PC-9 (cell line): ENCODE measurements at regions not wholly inside any gene's neighbourhood (a gene's known extent, or its start where the extent isn't known, plus 50 kb on each side); places are given as distances from the start of the nearest gene placed in this dataset.

Experiments
- BruUV-seq: library from RNA; stranded (reverse); fragments of 400-500 nt; replicated peaks from 2 replicates; lab custom pipeline; 2021; lab: Mats Ljungman, UMichigan
- CTCF ChIA-PET: fragments of 300-600 bp; sonication (Branson Sonifier 250); formaldehyde crosslinking; loops from one replicate; lab custom pipeline; 2022; ENCODE audit warnings: antibody characterized with exemption; lab: Charles Lee
- POLR2A ChIA-PET: fragments of 300-600 bp; sonication (Branson Sonifier 250); formaldehyde crosslinking; loops from one replicate; lab custom pipeline; 2022; ENCODE audit warnings: antibody characterized with exemption; ENCODE audit not compliant: unreplicated experiment; lab: Charles Lee
- DNase-seq, 2 experiments: peaks; one replicate each; pipeline versions ENCODE4 v3.0.0 to v3.0.0-alpha.2; 2015 to 2022; ENCODE audit warnings: mixed read lengths in 1 of 2
- H2AFZ ChIP-seq: fragments of 200-600 bp; sonication (generic); 2 replicates; pipeline ENCODE4 v1.8.1; 2017; ENCODE audit warnings: antibody characterized with exemption
- H3F3A ChIP-seq: fragments of 200-600 bp; sonication (generic); 2 replicates; pipeline ENCODE4 v1.8.1; 2017; ENCODE audit warnings: antibody characterized with exemption, mild to moderate bottlenecking, low read depth; ENCODE audit not compliant: insufficient read depth
- H3K27ac ChIP-seq: fragments of 200-600 bp; sonication (generic); 2 replicates; pipeline ENCODE4 v1.6.1; 2016; ENCODE audit warnings: mixed run types
- H3K27me3 ChIP-seq: fragments of 200-600 bp; sonication (generic); 2 replicates; pipeline ENCODE4 v1.6.1; 2016; ENCODE audit warnings: low read depth, mixed run types; ENCODE audit not compliant: insufficient read depth
- H3K36me3 ChIP-seq: fragments of 200-600 bp; sonication (generic); 2 replicates; pipeline ENCODE4 v1.6.1; 2016; ENCODE audit warnings: low read depth, mixed run types
- H3K4me1 ChIP-seq: fragments of 200-600 bp; sonication (generic); replicated peaks from 2 replicates; pipeline ENCODE4 v1.6.1; 2016; ENCODE audit warnings: mixed run types; ENCODE audit not compliant: insufficient read depth
- H3K4me2 ChIP-seq: fragments of 200-600 bp; sonication (generic); 2 replicates; pipeline ENCODE4 v1.6.1; 2017; ENCODE audit warnings: mixed run types
- H3K4me3 ChIP-seq: fragments of 200-600 bp; sonication (generic); 2 replicates; pipeline ENCODE4 v1.6.1; 2016; ENCODE audit warnings: mixed run types
- H3K79me2 ChIP-seq: fragments of 200-600 bp; sonication (generic); 2 replicates; pipeline ENCODE4 v1.6.1; 2017; ENCODE audit warnings: low read depth, mixed run types
- H3K9me2 ChIP-seq: fragments of 200-600 bp; sonication (generic); 2 replicates; pipeline ENCODE4 v1.8.1; 2017; ENCODE audit warnings: mild to moderate bottlenecking; ENCODE audit not compliant: insufficient read depth
- H3K9me3 ChIP-seq: fragments of 200-600 bp; sonication (generic); 2 replicates; pipeline ENCODE4 v1.8.1; 2016; ENCODE audit warnings: low read depth; ENCODE audit not compliant: insufficient read depth
- H4K20me1 ChIP-seq: fragments of 200-600 bp; sonication (generic); 2 replicates; pipeline ENCODE4 v1.8.1; 2017; ENCODE audit not compliant: insufficient read depth
- EZH2 ChIP-seq: fragments of 200-600 bp; sonication (generic); IDR thresholded peaks from 2 replicates; pipeline ENCODE4 v1.8.0; 2017; ENCODE audit warnings: antibody characterized with exemption, low read depth
- intact Hi-C: fragments of 100-400 bp; cut with micrococcal nuclease; formaldehyde crosslinking; loops from one replicate; pipeline ENCODE4 v1.10.0; 2022; ENCODE audit not compliant: unreplicated experiment
- TF ChIP-seq, protein P1 (sequence below): fragments of 200-600 bp; sonication (generic); conservative IDR thresholded peaks from 2 replicates; pipeline ENCODE4 v1.6.1; 2017; ENCODE audit warnings: mixed run types, antibody characterized with exemption, mild to moderate bottlenecking, moderate library complexity

DNA sequence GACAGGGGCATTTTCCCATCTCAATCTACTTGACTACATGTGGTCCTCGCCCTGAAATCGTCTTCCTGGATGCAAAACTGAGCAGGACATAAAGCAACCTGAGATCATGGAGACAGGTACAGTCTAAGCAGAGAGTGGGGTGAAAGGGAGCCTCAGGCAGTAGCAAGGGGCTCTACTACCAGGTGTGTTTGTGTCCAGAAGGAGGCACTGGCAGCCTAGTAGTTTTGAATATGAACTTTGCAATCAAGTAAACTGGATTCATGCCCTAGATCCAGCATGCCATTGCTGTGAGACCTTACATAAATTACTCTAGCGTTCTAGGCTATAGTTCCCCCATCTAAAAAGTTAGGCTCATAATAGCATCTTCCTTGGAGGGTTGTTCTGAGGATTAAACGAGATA is 147.4 kb downstream of the TXNL1 start:
- Histone ChIP-seq H3K27ac (no peak overlapping the region), H3K4me3 (no peak overlapping the region), H2AFZ (no peak overlapping the region), H3K79me2 (no peaks in the 10 kb centered on the region), H3K4me2 (no peak overlapping the region), H3K9me2 (no peaks in the 10 kb centered on the region), H4K20me1 (no peaks in the 10 kb centered on the region), H3K27me3 (no peaks in the 10 kb centered on the region), H3K9me3 (no peaks in the 10 kb centered on the region), H3F3A (no peaks in the 10 kb centered on the region), H3K4me1 (no peaks in the 10 kb centered on the region), H3K36me3 (no peaks in the 10 kb centered on the region)
- DNase-seq: no peak
- no TSS peak for BruUV-seq
- ChIA-PET CTCF (no interaction called here), POLR2A (no interaction called here)
- intact Hi-C loops: no loop called here
- TF ChIP-seq, protein P1, sequence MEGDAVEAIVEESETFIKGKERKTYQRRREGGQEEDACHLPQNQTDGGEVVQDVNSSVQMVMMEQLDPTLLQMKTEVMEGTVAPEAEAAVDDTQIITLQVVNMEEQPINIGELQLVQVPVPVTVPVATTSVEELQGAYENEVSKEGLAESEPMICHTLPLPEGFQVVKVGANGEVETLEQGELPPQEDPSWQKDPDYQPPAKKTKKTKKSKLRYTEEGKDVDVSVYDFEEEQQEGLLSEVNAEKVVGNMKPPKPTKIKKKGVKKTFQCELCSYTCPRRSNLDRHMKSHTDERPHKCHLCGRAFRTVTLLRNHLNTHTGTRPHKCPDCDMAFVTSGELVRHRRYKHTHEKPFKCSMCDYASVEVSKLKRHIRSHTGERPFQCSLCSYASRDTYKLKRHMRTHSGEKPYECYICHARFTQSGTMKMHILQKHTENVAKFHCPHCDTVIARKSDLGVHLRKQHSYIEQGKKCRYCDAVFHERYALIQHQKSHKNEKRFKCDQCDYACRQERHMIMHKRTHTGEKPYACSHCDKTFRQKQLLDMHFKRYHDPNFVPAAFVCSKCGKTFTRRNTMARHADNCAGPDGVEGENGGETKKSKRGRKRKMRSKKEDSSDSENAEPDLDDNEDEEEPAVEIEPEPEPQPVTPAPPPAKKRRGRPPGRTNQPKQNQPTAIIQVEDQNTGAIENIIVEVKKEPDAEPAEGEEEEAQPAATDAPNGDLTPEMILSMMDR: no peak
- TF ChIP-seq EZH2: no peak

DNA sequence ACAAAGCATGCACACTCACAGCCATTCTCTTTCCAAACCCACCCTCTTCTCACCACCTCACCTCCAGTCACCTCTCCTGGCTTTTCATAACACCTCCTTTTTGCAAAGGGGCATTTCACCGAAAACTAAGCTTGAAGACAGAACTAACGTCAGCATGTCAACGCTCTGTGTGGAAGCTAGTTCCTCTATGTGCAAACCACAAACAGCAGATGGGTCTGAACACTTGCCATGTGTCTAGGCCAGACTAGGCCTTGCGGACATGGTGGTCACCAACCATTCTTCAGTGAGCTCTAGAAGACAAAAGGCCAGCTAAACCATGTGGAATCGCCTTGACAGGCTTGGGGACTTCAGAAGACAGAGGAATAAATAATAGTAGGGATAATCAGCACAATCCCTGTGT is 148.5 kb downstream of the TXNL1 start:
- Histone ChIP-seq H3K9me3 (no peaks in the 10 kb centered on the region), H3K4me1 (no peaks in the 10 kb centered on the region), H3K27ac (no peak overlapping the region), H3K4me3 (no peak overlapping the region), H3F3A (no peaks in the 10 kb centered on the region), H3K79me2 (no peaks in the 10 kb centered on the region), H3K36me3 (no peaks in the 10 kb centered on the region), H2AFZ (no peak overlapping the region), H3K4me2 (no peak overlapping the region), H3K9me2 (no peaks in the 10 kb centered on the region), H3K27me3 (no peaks in the 10 kb centered on the region), H4K20me1 (no peaks in the 10 kb centered on the region)
- ChIA-PET CTCF (no interaction called here), POLR2A (no interaction called here)
- intact Hi-C loops: no loop called here
- TF ChIP-seq, protein P1: no peak
- no peak for TF ChIP-seq EZH2
- BruUV-seq: no TSS peak
- no peak for DNase-seq

GRCh38 chr18:56488739-56489138 is 149.7 kb downstream of the TXNL1 start:
- no peak for TF ChIP-seq EZH2
- TF ChIP-seq, protein P1: no peak
- Histone ChIP-seq H4K20me1 (no peaks in the 10 kb centered on the region), H3K4me2 (no peak overlapping the region), H3K9me2 (no peaks in the 10 kb centered on the region), H3F3A (no peaks in the 10 kb centered on the region), H2AFZ (no peak overlapping the region), H3K27ac (no peak overlapping the region), H3K4me3 (no peak overlapping the region), H3K79me2 (no peaks in the 10 kb centered on the region), H3K36me3 (no peaks in the 10 kb centered on the region), H3K9me3 (no peaks in the 10 kb centered on the region), H3K27me3 (no peaks in the 10 kb centered on the region), H3K4me1 (no peaks in the 10 kb centered on the region)
- BruUV-seq: no TSS peak
- DNase-seq: no peak
- ChIA-PET CTCF (no interaction called here), POLR2A (no interaction called here)
- intact Hi-C loops: no loop called here
